ENCODE measurements at regions not wholly inside any gene's neighbourhood (a gene's known extent, or its start where the extent isn't known, plus 50 kb on each side); places are given as distances from the start of the nearest gene placed in this dataset.

GRCh38 chr16:65827231-65827630 lies 539.3 kb upstream of the CDH5 start:
- no peaks in the 10 kb centered on the region for H3K27me3 ChIP-seq
- H3K4me3 ChIP-seq = no peak overlapping the region
- no peak for DNase-seq
- no peak overlapping the region for H3K27ac ChIP-seq
- H3K36me3 ChIP-seq = no peaks in the 10 kb centered on the region
- H3K4me1 ChIP-seq = no peaks in the 10 kb centered on the region
- H3K9me3 ChIP-seq = no peaks in the 10 kb centered on the region
- no peak for TF ChIP-seq POLR2A (IDR thresholded peaks at IDR 0.05)
- TF ChIP-seq CTCF (IDR thresholded peaks at IDR 0.05) = no peak
- intact Hi-C loops (cut with DNase I; ENCODE audit: low total_unique reads) = no loop called here

GRCh38 chr16:65825191-65825856 lies 541.2 kb upstream of the CDH5 start:
- TF ChIP-seq POLR2A (IDR thresholded peaks at IDR 0.05) (no peak), CTCF (IDR thresholded peaks at IDR 0.05) (no peak)
- Histone ChIP-seq H3K36me3 (no peaks in the 10 kb centered on the region), H3K27ac (no peak overlapping the region), H3K4me1 (no peaks in the 10 kb centered on the region), H3K4me3 (no peak overlapping the region), H3K9me3 (no peaks in the 10 kb centered on the region), H3K27me3 (no peaks in the 10 kb centered on the region)
- intact Hi-C loops (cut with DNase I; ENCODE audit: low total_unique reads) = no loop called here
- DNase-seq = no peak

- no peaks in the 10 kb centered on the region for H3K36me3 ChIP-seq
These were observed 544.3 kb upstream of the CDH5 start for GRCh38 chr16:65822148-65822547.

GRCh38 chr16:65819136-65819898 lies 547.2 kb upstream of the CDH5 start:
- Histone ChIP-seq H3K27ac (no peak overlapping the region), H3K4me3 (no peak overlapping the region), H3K27me3 (no peaks in the 10 kb centered on the region), H3K4me1 (no peaks in the 10 kb centered on the region), H3K9me3 (no peaks in the 10 kb centered on the region), H3K36me3 (no peaks in the 10 kb centered on the region)
- no peak for TF ChIP-seq CTCF (IDR thresholded peaks at IDR 0.05)
- TF ChIP-seq POLR2A (IDR thresholded peaks at IDR 0.05) = no peak
- intact Hi-C loops (cut with DNase I; ENCODE audit: low total_unique reads) = no loop called here
- DNase-seq = no peak

More at GRCh38 chr16:65822148-65822547, 544.3 kb upstream of the CDH5 start:
- DNase-seq = no peak
- no peak overlapping the region for H3K27ac ChIP-seq
- H3K9me3 ChIP-seq = no peaks in the 10 kb centered on the region
- H3K4me3 ChIP-seq = no peak overlapping the region
- no peak for TF ChIP-seq CTCF (IDR thresholded peaks at IDR 0.05)
- TF ChIP-seq POLR2A (IDR thresholded peaks at IDR 0.05) = no peak
- H3K4me1 ChIP-seq = no peaks in the 10 kb centered on the region
- H3K27me3 ChIP-seq = no peaks in the 10 kb centered on the region
- intact Hi-C loops (cut with DNase I; ENCODE audit: low total_unique reads) = no loop called here

- Histone ChIP-seq H3K4me3 (no peak overlapping the region), H3K36me3 (no peaks in the 10 kb centered on the region), H3K4me1 (no peaks in the 10 kb centered on the region), H3K9me3 (no peaks in the 10 kb centered on the region), H3K27ac (no peak overlapping the region), H3K27me3 (no peaks in the 10 kb centered on the region)
- no peak for DNase-seq
- TF ChIP-seq CTCF (IDR thresholded peaks at IDR 0.05) (no peak), POLR2A (IDR thresholded peaks at IDR 0.05) (no peak)
- intact Hi-C loops (cut with DNase I; ENCODE audit: low total_unique reads) = no loop called here
These were observed 548.7 kb upstream of the CDH5 start for GRCh38 chr16:65817799-65818198.

All from uterus (tissue), 3 donors.